ENCODE measurements at regions not wholly inside any gene's neighbourhood (a gene's known extent, or its start where the extent isn't known, plus 50 kb on each side); places are given as distances from the start of the nearest gene placed in this dataset.
"Not testable (repeated sequence)": the region's sequence is repeated elsewhere in the genome, so short reads cannot be mapped to it uniquely, and the experiment has no call there.

- Histone ChIP-seq H3K27me3 (replicated peaks; ENCODE audit: control insufficient read depth, insufficient read depth, low read length) (0 out of 2 replicates have a peak, but pooled peaks cover 2% of the 10 kb centered on the region), H3K36me3 (ENCODE audit: control insufficient read depth, insufficient read depth, low read length) (no peaks in the 10 kb centered on the region), H3K4me3 (ENCODE audit: low read depth, low read length) (no peak overlapping the region), H3K9me3 (no peaks in the 10 kb centered on the region), H3K4me1 (no peaks in the 10 kb centered on the region)
- no peaks in the 10 kb centered on the region for H3K36me3 Mint-ChIP-seq (ENCODE audit: insufficient read depth, unreplicated experiment)
- CTCF ChIA-PET, result no interaction called here
- H3K4me3 Mint-ChIP-seq (ENCODE audit: unreplicated experiment), result no peak overlapping the region
- POLR2A ChIA-PET, result interaction anchor here (0.6 kb wide), 1 partner anchor 25 kb away, joined by 8 read pairs; no protein-coding TSS in a partner anchor
- intact Hi-C loops (cut with micrococcal nuclease; ENCODE audit: unreplicated experiment), result no loop called here
- peaks cover 5% of the 10 kb centered on the region for H3K4me1 Mint-ChIP-seq (ENCODE audit: low read depth, unreplicated experiment)
- no peak for DNase-seq
- no peaks in the 10 kb centered on the region for H3K9me3 Mint-ChIP-seq (ENCODE audit: unreplicated experiment)
- no peak overlapping the region for H3K27ac Mint-ChIP-seq (ENCODE audit: unreplicated experiment)
- no TSS peak for BruUV-seq (replicated peaks)
- no peak for TF ChIP-seq CTCF (IDR thresholded peaks at IDR 0.05; ENCODE audit: insufficient read depth in 1 of 2, low read depth in 1 of 2, low read length in 1 of 2, severe bottlenecking in 1 of 2, unreplicated experiment in 1 of 2)
- H3K27me3 Mint-ChIP-seq (ENCODE audit: insufficient read depth, unreplicated experiment), result peaks cover 11% of the 10 kb centered on the region
These were observed 103.5 kb upstream of the CADM1 start for GRCh38 chr11:115607621-115608221.

GRCh38 chr11:115606498-115607220, 102.4 kb upstream of the CADM1 start:
- BruUV-seq (replicated peaks), result no TSS peak
- Histone ChIP-seq H3K36me3 (ENCODE audit: control insufficient read depth, insufficient read depth, low read length) (no peaks in the 10 kb centered on the region), H3K27me3 (replicated peaks; ENCODE audit: control insufficient read depth, insufficient read depth, low read length) (0 out of 2 replicates have a peak, but pooled peaks cover 2% of the 10 kb centered on the region), H3K9me3 (no peaks in the 10 kb centered on the region), H3K4me1 (no peaks in the 10 kb centered on the region), H3K4me3 (ENCODE audit: low read depth, low read length) (no peak overlapping the region)
- TF ChIP-seq CTCF (IDR thresholded peaks at IDR 0.05; ENCODE audit: insufficient read depth in 1 of 2, low read depth in 1 of 2, low read length in 1 of 2, severe bottlenecking in 1 of 2, unreplicated experiment in 1 of 2), result no peak
- Mint-ChIP-seq H3K9me3 (ENCODE audit: unreplicated experiment) (no peaks in the 10 kb centered on the region), H3K4me1 (ENCODE audit: low read depth, unreplicated experiment) (no peaks in the 10 kb centered on the region), H3K27ac (ENCODE audit: unreplicated experiment) (no peak overlapping the region), H3K4me3 (ENCODE audit: unreplicated experiment) (no peak overlapping the region), H3K27me3 (ENCODE audit: insufficient read depth, unreplicated experiment) (peaks cover 11% of the 10 kb centered on the region), H3K36me3 (ENCODE audit: insufficient read depth, unreplicated experiment) (no peaks in the 10 kb centered on the region)
- POLR2A ChIA-PET, result no interaction called here
- no peak for DNase-seq
- CTCF ChIA-PET, result no interaction called here
- intact Hi-C loops (cut with micrococcal nuclease; ENCODE audit: unreplicated experiment), result no loop called here

GRCh38 chr11:115605871-115606497, 101.8 kb upstream of the CADM1 start:
- CTCF ChIA-PET, result no interaction called here
- Mint-ChIP-seq H3K27ac (ENCODE audit: unreplicated experiment) (no peak overlapping the region), H3K4me1 (ENCODE audit: low read depth, unreplicated experiment) (no peaks in the 10 kb centered on the region), H3K27me3 (ENCODE audit: insufficient read depth, unreplicated experiment) (peaks cover 14% of the 10 kb centered on the region), H3K9me3 (ENCODE audit: unreplicated experiment) (no peaks in the 10 kb centered on the region), H3K4me3 (ENCODE audit: unreplicated experiment) (no peak overlapping the region), H3K36me3 (ENCODE audit: insufficient read depth, unreplicated experiment) (no peaks in the 10 kb centered on the region)
- H3K4me1 ChIP-seq, result no peaks in the 10 kb centered on the region
- DNase-seq, result no peak
- BruUV-seq (replicated peaks), result no TSS peak
- H3K4me3 ChIP-seq (ENCODE audit: low read depth, low read length), result no peak overlapping the region
- intact Hi-C loops (cut with micrococcal nuclease; ENCODE audit: unreplicated experiment), result no loop called here
- 0 out of 2 replicates have a peak, but pooled peaks cover 2% of the 10 kb centered on the region for H3K27me3 ChIP-seq (replicated peaks; ENCODE audit: control insufficient read depth, insufficient read depth, low read length)
- no peak for TF ChIP-seq CTCF (IDR thresholded peaks at IDR 0.05; ENCODE audit: insufficient read depth in 1 of 2, low read depth in 1 of 2, low read length in 1 of 2, severe bottlenecking in 1 of 2, unreplicated experiment in 1 of 2)
- no peaks in the 10 kb centered on the region for H3K9me3 ChIP-seq
- H3K36me3 ChIP-seq (ENCODE audit: control insufficient read depth, insufficient read depth, low read length), result no peaks in the 10 kb centered on the region
- POLR2A ChIA-PET, result no interaction called here

GRCh38 chr11:115605397-115605796, 101.2 kb upstream of the CADM1 start:
- H3K4me1 ChIP-seq; CTCF ChIA-PET; DNase-seq; H3K36me3 ChIP-seq (ENCODE audit: control insufficient read depth, insufficient read depth, low read length); BruUV-seq (replicated peaks); H3K36me3 Mint-ChIP-seq (ENCODE audit: insufficient read depth, unreplicated experiment); H3K27me3 ChIP-seq (replicated peaks; ENCODE audit: control insufficient read depth, insufficient read depth, low read length); H3K9me3 Mint-ChIP-seq (ENCODE audit: unreplicated experiment); H3K4me3 Mint-ChIP-seq (ENCODE audit: unreplicated experiment); H3K27ac Mint-ChIP-seq (ENCODE audit: unreplicated experiment); H3K4me1 Mint-ChIP-seq (ENCODE audit: low read depth, unreplicated experiment); intact Hi-C loops (cut with micrococcal nuclease; ENCODE audit: unreplicated experiment); H3K9me3 ChIP-seq; POLR2A ChIA-PET; H3K4me3 ChIP-seq (ENCODE audit: low read depth, low read length): not testable (repeated sequence)
- H3K27me3 Mint-ChIP-seq (ENCODE audit: insufficient read depth, unreplicated experiment), result peaks cover 15% of the 10 kb centered on the region

Data from Caco-2 (cell line).